Endothelial cell of umbilical vein (primary cell): ENCODE measurements at regions not wholly inside any gene's neighbourhood (a gene's known extent, or its start where the extent isn't known, plus 50 kb on each side); places are given as distances from the start of the nearest gene placed in this dataset.

Experiments used
- CTCF ChIP-seq, 2 donors: IDR thresholded peaks; 1 replicate in 1 of 2; 2 replicates in 1 of 2; pipeline ENCODE4 v1.5.1; 2011; ENCODE audit warnings: low read length in 2 of 2, mild to moderate bottlenecking in 2 of 2, moderate library complexity in 2 of 2, control low read depth in 1 of 2, inconsistent platforms in 1 of 2, low read depth in 1 of 2; ENCODE audit not compliant: insufficient read depth in 1 of 2; ENCODE audit errors: extremely low read depth in 1 of 2
- EZH2 ChIP-seq: IDR thresholded peaks from 2 replicates; pipeline ENCODE4 v1.6.1; 2012; ENCODE audit warnings: borderline replicate concordance, low read depth, mild to moderate bottlenecking, moderate library complexity, low read length, inconsistent platforms; ENCODE audit not compliant: severe bottlenecking
- POLR2A ChIP-seq: IDR thresholded peaks from 2 replicates; pipeline ENCODE4 v1.6.1; 2012; ENCODE audit warnings: low read depth, mild to moderate bottlenecking, control low read depth, low read length
- POLR2AphosphoS5 ChIP-seq: IDR thresholded peaks from 2 replicates; pipeline ENCODE4 v1.6.1; 2012; ENCODE audit warnings: low read depth, mild to moderate bottlenecking, control low read depth, low read length, moderate library complexity; ENCODE audit not compliant: insufficient read depth

- TF ChIP-seq CTCF (IDR thresholded peaks at IDR 0.05; ENCODE audit: extremely low read depth in 1 of 2, insufficient read depth in 1 of 2, low read depth in 1 of 2, low read length in 2 of 2) (no peak), EZH2 (no peak), POLR2AphosphoS5 (no peak), POLR2A (no peak)
Observed at GRCh38 chr4:56118845-56119244, 170.1 kb downstream of the CEP135 start.
